Activated CD4-positive, alpha-beta T cell treated with anti-CD3 and anti-CD28 coated beads for 4 hours (primary cell): ENCODE measurements at regions not wholly inside any gene's neighbourhood (a gene's known extent, or its start where the extent isn't known, plus 50 kb on each side); places are given as distances from the start of the nearest gene placed in this dataset.

ENCODE experiments used
- DNase-seq, 2 donors: peaks; one replicate each; pipeline ENCODE4 v3.0.0-alpha.2; 2020

DNA sequence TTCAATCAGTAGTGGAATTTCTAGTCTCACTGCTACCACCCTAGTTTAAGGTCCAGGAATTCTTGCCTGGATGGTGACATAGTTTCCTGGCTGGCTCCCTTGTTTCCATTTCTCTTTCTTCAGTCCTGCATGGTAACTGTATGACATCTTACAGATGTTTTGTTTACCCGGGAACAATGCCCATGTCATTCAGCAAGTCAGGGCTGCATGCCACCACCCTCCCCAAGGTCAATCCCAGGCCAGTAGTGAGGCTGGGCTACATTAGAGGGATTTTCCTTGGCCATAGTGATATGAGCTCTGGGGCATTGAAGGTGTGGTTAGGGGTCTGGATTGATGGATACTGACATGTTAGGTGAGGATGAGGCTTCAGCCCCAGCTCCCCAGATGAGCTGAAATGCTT lies 114.9 kb upstream of the E2F8 start:
- no peak for DNase-seq

DNA sequence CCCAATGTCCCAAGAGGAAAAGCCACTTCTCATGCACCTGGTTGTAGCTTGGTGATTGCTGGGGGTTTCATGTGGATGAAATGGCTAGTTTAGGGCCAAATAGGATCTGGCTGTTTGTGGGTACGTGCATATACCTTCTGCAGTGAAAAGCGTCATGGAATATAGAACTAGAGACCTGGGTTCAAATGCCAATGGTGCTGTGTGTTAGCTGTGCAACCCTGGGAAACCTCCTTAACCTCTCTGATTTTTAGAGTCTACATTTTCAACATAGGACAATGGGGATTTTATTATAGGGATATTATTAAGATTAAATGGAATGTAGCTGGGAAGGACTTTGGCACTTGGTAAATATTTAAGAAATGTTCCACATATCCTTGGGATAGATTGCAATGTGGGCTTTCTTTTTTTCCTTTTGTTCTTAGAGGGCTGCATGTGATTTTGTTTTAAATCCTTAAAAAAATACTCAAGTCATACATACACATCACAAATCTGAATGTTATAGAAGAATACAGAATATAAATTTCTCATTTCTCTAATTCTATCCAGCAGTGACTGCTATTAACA lies 112.6 kb upstream of the E2F8 start:
- no peak for DNase-seq

DNA sequence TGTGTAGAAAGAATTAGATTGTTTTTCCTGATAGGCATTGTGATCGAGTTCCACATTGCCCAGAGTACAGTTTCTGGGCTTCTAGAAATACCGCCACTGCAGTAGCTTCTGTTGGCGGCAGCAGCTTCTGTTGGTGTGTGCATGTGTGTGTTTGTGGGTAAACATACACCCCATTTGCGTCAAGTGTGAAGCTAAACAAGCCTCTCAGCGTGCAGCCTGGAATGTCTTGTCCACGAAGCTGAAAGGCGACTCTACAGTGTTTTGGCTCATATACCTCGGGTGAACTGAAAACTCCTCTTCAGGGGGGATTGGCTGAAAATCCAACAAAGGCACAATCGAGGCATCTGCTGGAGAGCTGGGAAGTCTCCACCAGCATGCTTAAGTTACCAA lies 112.0 kb upstream of the E2F8 start:
- DNase-seq: no peak

DNA sequence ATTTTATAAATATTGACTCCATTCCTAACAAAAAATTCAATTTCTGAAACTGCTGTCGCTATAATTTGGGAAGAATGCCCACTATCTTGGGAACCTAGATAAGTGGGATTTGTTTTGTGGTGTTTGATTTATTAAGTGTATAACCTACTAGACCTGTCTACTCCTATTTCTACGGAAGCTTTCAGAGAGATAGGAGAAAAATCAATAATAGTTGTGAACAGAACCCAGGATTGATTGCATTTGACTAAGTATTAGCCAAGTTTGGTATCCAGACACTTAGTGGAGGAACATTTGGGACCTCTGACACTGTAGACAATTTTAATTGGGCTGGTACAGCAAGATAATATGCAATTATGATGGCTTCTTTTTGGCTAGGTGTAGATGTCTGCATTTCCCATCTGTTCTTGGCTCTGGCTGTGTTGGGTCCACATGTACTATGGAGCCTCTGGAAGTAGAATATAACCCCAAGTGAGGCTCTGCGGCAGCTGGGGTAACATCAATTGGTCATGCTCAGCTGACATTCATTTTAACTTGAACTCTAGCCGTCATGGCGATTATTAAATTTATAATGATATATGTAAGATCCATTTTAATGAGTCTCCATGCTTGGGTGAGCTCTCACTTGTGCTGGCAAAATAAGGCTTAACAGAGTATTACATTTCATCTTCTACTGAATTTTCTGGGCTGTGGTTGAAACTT lies 111.5 kb upstream of the E2F8 start:
- no peak for DNase-seq

DNA sequence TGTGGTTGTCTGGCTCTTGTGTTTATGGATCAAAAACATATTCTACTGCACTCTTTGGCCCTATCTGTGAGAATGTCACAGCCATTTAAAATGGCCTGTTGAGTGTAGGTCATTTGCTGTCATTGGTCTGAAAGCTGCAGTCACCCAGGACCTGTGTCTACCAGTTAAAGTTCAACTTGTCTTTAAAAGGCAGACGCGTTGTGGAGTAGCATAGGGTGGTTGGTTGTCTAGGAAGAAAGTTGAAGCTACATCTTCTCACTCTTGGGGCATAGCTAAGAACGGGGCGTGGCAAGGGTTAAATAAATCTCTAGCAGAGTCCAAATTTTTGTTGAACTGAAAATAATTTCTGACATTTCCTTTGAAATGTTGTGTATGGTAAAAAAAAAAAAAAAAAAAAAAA lies 110.7 kb upstream of the E2F8 start:
- DNase-seq: no peak

DNA sequence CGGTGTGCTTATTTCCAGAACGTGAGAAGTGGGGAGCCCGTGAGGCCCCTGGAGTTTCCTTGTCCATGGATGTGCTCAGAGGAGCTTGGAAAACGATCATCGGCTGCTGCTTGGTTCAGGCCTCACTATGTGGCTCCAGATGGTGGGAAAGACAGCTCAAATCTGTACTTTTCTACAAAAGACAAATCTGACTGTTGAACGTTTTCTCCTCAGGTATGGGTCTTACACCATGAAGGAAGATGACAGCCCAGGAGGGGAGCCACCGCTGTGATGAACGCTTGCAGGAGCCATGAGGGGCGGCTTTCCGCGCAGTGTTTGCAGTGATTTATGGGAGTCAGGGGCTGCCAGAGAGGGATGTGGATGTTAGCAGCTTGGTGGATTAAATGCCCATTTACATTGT lies 109.4 kb upstream of the E2F8 start:
- DNase-seq: no peak

DNA sequence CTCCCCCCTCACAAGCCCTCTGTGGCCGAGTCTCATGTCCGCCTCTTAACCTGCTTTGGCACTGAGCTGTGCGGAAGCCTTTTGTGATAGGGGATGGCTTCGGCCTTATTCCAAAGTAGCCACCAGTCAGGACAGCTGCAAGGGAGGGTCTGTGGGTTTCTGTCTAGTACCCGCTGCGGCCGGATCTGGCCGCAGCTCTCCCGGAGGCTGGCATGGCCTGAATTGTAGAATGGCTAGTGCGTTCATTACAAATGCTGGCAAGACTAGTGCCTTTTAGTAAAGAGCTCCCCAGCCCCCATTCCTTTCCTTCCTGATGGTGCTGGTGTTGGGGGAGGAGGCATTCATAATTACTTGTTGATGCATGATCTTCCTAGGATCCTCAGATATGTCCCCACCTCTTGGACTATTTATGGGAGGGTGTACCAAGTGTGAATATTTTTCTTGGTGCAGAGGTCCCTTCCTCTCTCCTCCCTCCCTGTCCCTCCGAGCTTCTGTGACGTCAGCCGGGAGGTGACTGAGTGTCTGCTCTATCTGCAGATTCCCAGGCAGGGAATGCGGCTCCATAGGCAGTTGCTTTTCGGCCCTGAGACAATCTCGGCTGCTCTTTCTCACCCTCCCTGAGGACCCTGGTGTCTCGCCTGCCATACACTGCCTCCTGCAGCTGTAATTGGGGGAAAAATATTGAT lies 108.7 kb upstream of the E2F8 start:
- DNase-seq: no peak

DNA sequence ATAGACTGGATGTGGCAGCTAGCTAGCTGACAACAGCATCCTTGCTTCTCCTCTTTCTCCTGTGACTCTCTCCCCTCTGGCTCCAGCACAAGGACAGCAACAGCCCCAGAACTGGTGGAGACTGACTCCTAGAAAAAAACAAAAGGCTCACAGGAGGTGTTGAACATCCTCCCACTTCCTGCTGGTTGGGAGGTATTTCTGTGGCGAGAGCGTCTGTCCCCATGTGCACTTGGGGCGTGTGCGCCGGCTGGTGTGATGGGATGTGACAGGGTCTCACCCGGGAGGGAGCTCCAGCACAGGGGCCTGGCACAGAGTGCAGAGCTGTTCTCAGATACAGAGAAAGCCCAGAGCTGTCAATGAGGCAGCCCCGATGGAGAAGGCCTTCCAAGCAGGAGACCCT lies 107.2 kb upstream of the E2F8 start:
- DNase-seq: no peak

DNA sequence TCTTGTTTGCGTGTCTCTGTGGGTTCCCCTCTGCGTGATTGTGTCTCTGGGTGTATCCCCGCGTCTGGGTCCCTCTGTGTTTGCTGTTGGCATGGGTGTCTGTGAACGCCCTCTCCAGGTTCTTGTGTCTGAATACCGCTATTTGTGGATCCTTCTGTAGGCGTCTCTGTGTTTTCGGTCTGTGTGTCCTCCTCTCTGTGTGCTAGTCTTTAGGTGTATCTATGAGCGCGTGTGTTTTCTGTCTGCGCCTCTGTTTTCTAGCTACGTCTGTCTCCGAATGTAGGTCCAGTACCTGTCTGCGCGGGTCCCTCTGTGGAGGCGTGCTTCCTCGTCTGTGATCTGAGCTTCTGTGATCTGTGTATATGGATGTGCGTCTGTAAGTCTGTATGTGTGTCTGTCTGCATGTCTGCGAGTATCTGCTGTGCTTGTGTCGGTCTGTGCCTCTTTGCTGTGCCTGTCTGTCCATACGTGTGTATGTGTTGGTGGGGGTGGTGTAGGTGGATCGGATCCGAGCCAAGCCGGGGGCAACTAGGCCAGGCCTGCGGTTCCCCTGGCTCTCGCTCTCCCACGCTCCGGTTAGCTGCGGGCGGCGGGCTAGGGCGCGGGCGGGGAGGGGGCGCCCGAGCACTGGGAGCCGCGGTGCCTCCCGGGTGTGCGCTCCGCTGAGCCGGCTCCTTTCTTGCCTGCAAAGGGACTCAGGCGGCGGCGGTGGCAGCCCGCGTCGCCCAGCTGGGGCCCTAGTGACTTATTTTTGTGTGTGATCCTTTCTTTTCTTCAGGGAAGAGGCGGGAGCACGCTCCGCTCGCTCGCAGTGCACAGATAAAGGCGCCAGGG lies 105.3 kb upstream of the E2F8 start:
- DNase-seq: no peak

DNA sequence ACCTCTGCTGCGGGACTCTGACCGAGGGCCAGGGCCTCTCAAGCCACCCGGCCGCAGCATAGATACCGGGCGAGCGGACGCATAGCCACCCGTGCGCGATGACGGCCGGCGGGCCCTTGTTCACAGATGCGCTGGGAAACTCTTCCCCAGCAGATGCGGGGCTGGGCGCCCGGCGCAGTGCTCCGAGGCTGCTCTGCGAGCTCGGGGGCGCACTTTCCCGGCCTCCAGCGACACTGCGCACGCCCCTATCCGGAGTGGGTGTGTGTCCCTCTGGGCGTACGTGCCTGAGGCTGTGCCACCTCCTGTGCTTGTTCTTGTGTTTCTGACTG lies 104.7 kb upstream of the E2F8 start:
- DNase-seq: no peak

DNA sequence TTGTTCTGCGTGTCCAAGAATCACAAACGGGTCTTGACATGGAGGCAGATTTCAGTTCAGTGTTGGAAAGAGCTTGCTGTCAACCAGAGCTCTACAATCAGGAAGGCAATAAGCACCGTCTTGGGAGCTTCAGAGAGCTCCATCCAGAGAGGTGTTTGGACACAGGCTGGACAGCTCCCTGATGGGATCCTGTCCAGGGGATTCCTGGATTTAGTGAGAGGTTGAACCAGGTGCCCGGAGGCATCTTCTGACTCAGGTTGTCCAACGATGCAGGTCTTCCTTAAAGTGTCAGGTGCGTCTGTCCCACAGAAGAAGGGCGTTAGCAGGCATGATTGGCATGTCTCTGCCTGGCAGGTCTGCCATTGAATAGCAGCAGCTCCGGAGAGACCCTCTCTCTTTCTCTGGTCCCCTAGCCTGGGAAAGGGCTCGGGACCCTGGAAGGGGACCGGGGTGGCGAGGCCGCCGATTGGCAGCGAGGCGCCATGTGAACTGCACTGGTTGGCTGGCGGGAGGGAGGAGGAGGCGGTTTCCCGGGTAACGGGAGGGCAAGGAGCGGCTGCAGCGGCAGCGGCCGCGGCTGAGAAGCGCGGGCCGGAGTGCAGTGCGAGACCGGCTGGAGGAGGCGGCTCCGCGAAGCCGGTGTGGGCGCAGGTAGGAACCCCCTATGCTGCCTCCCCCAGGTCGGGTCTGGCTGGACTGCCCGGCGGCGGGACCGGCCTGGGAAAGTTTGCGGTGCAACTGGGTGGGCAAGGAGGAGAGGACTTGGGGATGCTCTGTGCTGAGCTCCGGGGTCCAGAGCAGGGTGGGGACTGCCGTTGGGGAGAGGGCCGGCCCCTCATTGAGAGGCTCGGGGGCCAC lies 104.1 kb upstream of the E2F8 start:
- DNase-seq: no peak

DNA sequence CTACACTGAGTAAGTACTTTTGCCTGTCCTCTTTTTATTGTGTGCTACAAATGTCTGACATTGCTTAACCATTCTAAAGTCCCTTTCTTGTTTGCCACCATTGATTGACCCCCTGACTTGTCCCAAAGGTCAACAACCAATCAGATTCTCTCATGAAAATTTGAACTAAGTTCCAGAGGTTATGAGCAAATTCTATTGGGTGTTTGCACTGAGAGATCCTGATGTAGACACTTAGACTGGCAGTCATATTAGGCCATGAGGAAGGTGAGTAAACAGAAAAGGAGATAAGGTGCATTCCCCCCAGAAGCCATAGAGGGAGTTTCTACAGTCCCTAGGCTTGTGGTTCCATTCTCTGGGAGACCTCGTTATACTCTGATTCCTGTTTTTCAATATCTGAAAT lies 101.3 kb upstream of the E2F8 start:
- no peak for DNase-seq

DNA sequence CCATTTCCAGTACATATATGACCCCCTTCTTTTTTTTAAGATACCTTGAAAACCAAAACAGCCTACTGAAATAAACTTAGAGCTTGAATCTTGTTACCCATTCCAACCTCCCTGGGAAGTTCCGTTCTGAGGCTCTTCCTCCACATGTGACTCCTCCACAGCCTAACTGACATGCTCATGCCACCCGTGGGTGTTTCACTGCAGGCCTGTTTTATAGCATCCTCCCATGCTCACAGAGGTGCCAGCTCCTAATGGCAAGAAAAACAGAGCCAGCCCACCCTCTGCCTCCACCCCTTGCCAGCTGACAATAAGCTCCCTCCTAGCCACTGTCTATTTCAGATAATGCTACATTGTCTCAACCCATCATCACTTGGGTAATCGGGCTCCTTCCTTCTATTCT lies 97.6 kb upstream of the E2F8 start:
- DNase-seq: no peak

DNA sequence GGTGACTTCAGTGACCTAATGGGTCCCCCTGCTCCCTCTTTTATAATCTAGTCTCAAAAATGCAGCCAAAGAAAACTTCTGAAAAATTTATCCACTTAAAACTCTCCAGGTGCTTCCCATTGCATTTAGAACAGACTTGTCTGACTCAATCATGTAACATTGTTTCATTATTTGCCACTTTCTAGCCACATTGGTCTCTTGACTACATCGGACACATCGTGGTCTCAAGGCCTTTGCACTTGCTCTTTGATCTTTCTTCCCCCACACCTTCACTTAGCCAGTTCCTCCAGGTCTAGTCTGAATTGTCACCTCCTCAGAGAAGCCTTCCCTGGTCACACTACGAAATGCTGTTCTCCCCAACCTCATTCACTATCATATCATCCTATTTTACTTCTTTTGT lies 97.0 kb upstream of the E2F8 start:
- DNase-seq: no peak

DNA sequence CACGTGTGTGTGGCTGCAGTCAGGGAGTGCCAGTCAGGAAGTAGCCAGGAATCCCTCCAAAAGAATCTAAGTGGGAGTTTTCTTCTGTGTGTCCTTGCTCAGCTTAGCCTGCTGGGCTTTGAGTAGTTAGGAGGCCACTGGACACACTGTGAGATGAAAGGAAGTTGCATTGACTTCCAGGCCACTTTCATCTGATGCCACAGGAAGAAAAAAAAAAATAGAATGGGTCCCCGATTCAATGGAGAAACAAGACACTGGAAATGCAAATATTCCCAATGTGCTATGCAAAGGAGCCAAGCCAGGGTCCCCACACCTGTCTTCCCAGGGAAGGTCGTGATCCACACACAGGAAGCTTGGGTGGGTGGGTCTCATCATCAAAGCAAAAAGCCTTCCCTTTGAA lies 95.6 kb upstream of the E2F8 start:
- no peak for DNase-seq

DNA sequence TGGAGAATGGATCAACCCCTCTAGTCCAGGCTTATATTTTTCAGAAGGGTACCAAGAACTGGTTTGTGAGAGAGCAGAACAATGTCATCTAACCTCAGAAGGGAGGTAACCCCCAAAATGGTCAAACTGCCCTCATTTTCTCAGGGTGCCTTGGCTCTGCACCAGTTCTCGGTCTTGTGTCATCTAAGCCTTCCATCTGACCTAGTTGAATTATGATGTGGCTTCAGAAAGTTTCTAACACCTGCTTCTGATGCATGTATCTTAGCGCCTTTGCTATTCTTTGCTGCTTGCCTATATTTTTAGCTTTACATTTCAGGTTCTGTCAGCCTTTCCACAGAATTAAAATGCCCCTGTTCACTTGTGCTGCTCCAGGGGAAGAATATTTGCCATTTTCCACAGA lies 91.7 kb upstream of the E2F8 start:
- no peak for DNase-seq

DNA sequence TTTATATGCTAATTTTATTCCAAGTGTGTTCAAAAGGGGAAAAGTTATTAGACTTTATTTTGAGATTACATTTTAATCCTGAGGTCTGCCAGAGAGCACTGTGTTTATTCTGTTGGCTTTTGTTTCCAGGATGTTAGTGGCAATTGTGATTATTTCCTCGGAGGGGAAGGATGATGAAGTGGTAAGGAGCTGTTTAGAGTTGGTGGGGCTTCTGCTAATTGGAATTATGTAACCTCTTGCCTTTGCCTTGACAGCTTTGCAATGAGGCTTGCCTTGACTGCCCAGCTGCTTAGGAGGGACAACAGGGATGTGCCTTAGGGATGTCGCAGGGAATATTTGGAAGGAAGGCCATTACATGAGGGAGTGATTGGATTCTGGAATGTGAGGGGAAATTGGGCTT lies 89.7 kb upstream of the E2F8 start:
- no peak for DNase-seq

DNA sequence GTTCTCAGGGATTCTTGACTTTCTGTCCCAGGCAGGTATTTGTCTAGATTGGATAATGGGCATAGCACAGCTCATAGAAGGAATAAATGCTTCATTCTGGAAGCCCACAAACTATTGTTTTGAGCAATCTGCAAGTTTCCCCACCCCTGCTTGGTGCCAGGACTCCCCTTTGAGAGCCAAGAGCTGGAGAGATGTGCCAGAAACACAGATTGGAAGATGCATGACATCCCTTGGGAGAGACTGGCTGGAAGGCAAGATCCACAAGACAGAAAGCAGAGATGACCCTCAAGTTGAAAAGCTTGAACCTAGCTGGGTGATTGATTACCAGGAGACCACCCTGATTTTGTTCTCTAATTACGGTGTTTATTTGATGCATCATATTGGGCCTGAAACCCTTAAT lies 89.2 kb upstream of the E2F8 start:
- no peak for DNase-seq

DNA sequence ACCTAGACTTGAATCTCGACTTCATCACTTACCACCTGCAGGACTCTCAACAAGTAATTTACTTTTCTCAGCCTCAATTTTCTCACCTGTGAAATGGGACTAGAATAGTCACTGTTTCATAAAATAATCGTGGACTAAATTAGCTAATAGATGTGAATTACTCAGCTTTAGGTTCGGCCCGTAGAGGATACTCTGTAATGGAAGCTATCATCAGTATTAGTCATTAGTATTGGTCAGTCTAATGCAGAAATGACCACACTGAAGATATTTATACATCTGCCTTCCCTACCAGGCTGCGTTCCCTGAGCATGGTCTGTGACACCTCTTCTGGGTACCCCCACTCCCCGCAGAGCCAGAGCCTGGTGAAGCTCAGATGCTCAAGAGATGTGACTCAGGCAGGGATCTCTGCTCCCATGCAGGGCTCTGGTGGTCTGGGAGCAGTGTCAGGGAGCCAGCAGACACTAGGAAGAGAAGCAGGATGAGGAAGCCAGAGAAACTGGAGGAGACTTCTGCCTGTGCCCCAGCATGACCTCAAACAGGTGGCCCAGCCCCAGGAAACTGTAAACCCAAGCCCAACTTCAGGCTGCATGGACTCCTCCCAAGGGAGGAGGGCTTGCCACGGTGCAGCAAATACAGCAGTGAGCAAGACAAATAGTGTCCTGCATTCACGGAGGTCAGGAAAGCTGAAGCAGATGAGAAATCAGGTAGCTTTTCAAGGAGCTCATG lies 88.0 kb upstream of the E2F8 start:
- no peak for DNase-seq

DNA sequence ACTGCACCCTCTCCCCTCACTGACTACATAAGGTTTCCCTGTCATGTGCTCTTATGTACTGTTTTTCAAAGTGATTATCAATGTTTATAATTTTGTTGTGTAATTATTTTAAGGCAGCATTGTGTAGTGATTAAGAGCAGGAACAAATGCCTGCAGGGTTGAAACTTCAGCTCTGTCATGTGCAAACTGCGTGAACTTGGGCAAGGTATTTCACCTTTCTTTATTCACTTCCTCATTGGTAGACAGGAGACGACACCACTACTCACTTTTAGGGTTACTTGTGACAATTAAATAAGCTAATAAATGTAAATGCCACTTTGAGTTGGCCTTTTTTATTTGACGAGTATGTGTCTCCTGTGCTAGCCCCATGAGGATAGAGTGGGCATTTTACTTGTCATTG lies 86.5 kb upstream of the E2F8 start:
- no peak for DNase-seq

DNA sequence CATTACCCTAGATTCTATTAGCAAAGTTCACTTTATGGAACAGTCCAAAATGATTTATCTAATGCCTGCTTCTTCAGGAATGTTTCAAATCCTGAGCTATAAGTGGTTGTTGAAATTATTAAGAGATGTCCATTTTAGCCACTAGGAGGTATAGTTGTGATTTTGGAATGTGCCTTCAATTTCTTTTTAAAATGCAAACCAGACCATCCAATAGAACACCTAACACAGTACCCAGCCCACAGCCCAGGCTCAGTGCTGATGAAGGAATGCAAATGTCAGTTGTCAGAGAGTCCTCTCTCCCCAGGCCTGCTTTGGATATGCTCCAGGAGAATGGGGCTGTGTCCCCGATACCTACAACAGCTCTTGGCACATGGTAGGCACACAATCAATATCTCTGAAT lies 85.8 kb upstream of the E2F8 start:
- no peak for DNase-seq

DNA sequence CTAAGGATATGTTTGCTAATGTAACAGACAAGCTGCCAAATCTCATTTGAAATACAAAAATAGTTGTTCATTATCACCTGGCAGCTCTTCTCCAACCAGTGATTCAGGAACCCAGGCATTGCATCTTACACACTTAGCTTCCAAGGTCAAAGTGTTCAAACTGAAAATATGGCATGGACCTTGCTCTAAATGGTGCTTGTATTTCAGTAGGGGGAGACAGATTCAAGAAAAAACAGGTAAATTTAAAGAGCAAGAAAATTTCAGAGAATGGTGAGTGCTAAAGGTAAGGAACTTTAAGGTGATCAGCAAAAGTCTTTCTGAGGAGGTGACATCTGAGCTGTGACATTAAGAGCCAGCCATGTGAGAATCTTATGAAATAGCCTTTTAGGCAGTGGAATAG lies 82.8 kb upstream of the E2F8 start:
- DNase-seq: no peak
